ENCODE measurements at regions not wholly inside any gene's neighbourhood (a gene's known extent, or its start where the extent isn't known, plus 50 kb on each side); places are given as distances from the start of the nearest gene placed in this dataset.

- no peak for TF ChIP-seq EZH2 (IDR thresholded peaks at IDR 0.05; ENCODE audit: insufficient read depth, poor library complexity, severe bottlenecking)
- no peak for TF ChIP-seq EZH2phosphoT487 (IDR thresholded peaks at IDR 0.05; ENCODE audit: insufficient read depth, low read depth)
Observed at GRCh38 chr1:222390181-222390580, 157.7 kb downstream of the HHIPL2 start.

Measured in GM23248 (cell line).